ENCODE measurements at regions not wholly inside any gene's neighbourhood (a gene's known extent, or its start where the extent isn't known, plus 50 kb on each side); places are given as distances from the start of the nearest gene placed in this dataset.

DNA sequence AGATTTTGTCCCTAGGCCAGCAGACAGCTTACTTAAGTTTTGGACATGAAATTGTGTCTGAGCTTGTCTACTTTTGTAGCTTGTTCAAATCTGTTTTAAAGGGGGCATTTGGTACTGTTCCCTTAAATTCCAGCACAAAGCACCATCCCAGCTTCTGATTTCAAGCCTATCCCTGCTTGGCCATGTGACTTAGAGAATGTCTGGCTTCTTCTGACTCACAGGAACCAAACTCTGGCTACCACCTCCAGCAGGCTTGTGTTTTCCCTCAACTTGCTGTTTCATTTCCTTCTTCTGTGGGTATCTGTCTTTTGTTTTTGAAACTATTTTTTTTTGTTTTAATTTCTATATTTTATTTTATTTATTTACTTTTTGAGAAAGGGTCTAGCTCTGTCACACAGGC is 97.9 kb upstream of the FZD8 start:
- no peak overlapping the region for H3K4me3 ChIP-seq (ENCODE audit: low read depth in 1 of 2, low read length in 2 of 2)
- no peaks in the 10 kb centered on the region for H3K9me3 ChIP-seq (ENCODE audit: control insufficient read depth in 2 of 2, insufficient read depth in 1 of 2, low read depth in 1 of 2, low read length in 1 of 2)
- no peaks in the 10 kb centered on the region for H3K4me1 ChIP-seq (ENCODE audit: control insufficient read depth in 2 of 2, insufficient read depth in 2 of 2, low read length in 1 of 2)
- H3K36me3 ChIP-seq (ENCODE audit: control insufficient read depth in 2 of 2, insufficient read depth in 2 of 2, low read length in 1 of 2), result no peaks in the 10 kb centered on the region
- H3K27ac ChIP-seq (ENCODE audit: low read depth in 2 of 2, low read length in 1 of 2), result no peak overlapping the region
- H3K27me3 ChIP-seq (ENCODE audit: control insufficient read depth in 1 of 2, insufficient read depth in 2 of 2, low read length in 2 of 2), result no peaks in the 10 kb centered on the region

DNA sequence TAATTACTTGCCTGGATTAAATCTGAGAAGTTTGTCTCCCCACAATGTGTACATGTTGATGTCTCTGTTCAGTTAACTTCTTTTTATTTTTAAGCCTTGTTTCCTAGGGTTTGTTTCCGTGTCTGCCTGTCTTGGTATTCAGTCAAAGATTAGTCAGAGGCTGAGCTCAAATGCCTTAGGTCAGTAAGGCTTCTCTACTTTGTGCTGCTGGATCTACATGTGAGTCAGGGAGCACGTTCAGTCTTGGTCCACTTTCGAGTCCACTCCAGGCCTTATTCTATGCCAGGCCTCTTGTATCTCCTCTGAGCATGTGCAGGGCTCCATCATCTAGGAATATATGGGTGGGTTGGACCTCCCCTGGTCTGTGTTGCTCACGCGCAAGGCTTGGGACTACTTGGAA is 93.3 kb upstream of the FZD8 start:
- 78 to 81% methylated on average over 5 of the region's 5 CpGs for WGBS, 2 donors
- Histone ChIP-seq H3K4me3 (ENCODE audit: low read depth in 1 of 2, low read length in 2 of 2) (no peak overlapping the region), H3K27me3 (ENCODE audit: control insufficient read depth in 1 of 2, insufficient read depth in 2 of 2, low read length in 2 of 2) (no peaks in the 10 kb centered on the region)

DNA sequence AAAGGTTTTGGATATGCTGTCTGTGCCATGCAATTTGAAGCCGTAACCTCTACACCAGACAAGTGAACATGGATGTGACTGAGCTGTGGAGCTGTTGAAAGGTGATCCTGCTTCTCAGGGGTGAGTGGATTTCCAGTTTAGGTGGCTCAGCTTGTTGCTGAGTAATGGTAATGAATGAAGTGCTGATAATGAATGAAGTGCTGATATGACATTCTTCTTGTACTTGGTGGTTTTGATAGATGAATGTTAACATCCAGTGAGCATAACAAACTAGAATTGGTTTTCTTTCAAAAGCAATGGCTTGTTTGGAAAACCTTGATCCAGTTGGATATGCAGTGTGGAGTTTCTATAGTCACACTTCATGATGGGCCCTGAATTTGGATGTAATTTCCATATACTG is 89.7 kb upstream of the FZD8 start:
- WGBS, 2 donors, result 86 to 95% methylated on average over 1 of the region's 1 CpG
- no peaks in the 10 kb centered on the region for H3K9me3 ChIP-seq (ENCODE audit: control insufficient read depth in 2 of 2, insufficient read depth in 1 of 2, low read depth in 1 of 2, low read length in 1 of 2)
- no peak overlapping the region for H3K27ac ChIP-seq (ENCODE audit: low read depth in 2 of 2, low read length in 1 of 2)
- no peaks in the 10 kb centered on the region for H3K27me3 ChIP-seq (ENCODE audit: control insufficient read depth in 1 of 2, insufficient read depth in 2 of 2, low read length in 2 of 2)
- H3K36me3 ChIP-seq (ENCODE audit: control insufficient read depth in 2 of 2, insufficient read depth in 2 of 2, low read length in 1 of 2), result no peaks in the 10 kb centered on the region
- H3K4me1 ChIP-seq (ENCODE audit: control insufficient read depth in 2 of 2, insufficient read depth in 2 of 2, low read length in 1 of 2), result no peaks in the 10 kb centered on the region
- H3K4me3 ChIP-seq (ENCODE audit: low read depth in 1 of 2, low read length in 2 of 2), result no peak overlapping the region

More for the DNA sequence above, 93.3 kb upstream of the FZD8 start:
- no peaks in the 10 kb centered on the region for H3K36me3 ChIP-seq (ENCODE audit: control insufficient read depth in 2 of 2, insufficient read depth in 2 of 2, low read length in 1 of 2)
- H3K4me1 ChIP-seq (ENCODE audit: control insufficient read depth in 2 of 2, insufficient read depth in 2 of 2, low read length in 1 of 2), result no peaks in the 10 kb centered on the region
- no peaks in the 10 kb centered on the region for H3K9me3 ChIP-seq (ENCODE audit: control insufficient read depth in 2 of 2, insufficient read depth in 1 of 2, low read depth in 1 of 2, low read length in 1 of 2)
- no peak overlapping the region for H3K27ac ChIP-seq (ENCODE audit: low read depth in 2 of 2, low read length in 1 of 2)

DNA sequence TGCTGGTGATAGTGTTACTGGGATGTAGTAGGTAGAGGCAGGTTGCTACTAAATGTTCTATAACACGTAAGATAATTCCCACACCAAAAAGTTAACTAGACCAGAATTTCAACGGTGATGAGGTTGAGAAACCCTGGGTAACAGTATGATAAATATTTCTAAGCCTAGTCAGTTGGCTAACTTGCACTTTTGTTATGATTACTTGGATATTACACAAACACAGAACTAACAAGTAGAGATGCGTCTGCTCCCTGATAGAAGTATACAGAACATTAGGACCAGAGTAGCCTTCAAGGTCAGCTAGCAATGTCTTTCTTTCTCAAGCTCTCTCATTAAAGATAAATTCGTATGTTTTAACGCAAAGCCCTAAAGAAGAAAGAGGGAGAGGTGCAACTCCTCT is 86.2 kb upstream of the FZD8 start:
- Histone ChIP-seq H3K4me3 (ENCODE audit: low read depth in 1 of 2, low read length in 2 of 2) (no peak overlapping the region), H3K9me3 (ENCODE audit: control insufficient read depth in 2 of 2, insufficient read depth in 1 of 2, low read depth in 1 of 2, low read length in 1 of 2) (no peaks in the 10 kb centered on the region), H3K27ac (ENCODE audit: low read depth in 2 of 2, low read length in 1 of 2) (no peak overlapping the region), H3K27me3 (ENCODE audit: control insufficient read depth in 1 of 2, insufficient read depth in 2 of 2, low read length in 2 of 2) (no peaks in the 10 kb centered on the region), H3K4me1 (ENCODE audit: control insufficient read depth in 2 of 2, insufficient read depth in 2 of 2, low read length in 1 of 2) (no peaks in the 10 kb centered on the region), H3K36me3 (ENCODE audit: control insufficient read depth in 2 of 2, insufficient read depth in 2 of 2, low read length in 1 of 2) (no peaks in the 10 kb centered on the region)
- 63 to 64% methylated on average over 5 of the region's 5 CpGs for WGBS, 2 donors

DNA sequence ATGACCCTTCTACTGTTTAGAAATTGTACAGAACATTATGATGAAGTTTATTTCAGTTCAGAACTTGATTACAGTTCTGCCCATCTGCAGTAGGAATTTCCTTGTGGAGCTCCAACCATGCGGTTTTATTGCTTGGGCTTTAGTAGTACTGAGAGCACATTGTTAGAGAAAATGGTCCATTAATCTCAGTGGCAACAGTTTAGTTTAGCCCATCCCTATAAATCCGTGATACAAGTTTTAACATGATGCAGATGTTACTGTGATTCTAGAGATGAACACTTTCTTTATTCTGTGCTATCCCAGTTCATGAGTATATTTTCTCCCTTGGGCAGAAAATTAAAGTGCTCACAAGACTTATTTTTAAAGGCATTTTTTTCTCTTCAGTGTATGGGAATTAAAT is 84.8 kb upstream of the FZD8 start:
- no peak overlapping the region for H3K4me3 ChIP-seq (ENCODE audit: low read depth in 1 of 2, low read length in 2 of 2)
- no peaks in the 10 kb centered on the region for H3K9me3 ChIP-seq (ENCODE audit: control insufficient read depth in 2 of 2, insufficient read depth in 1 of 2, low read depth in 1 of 2, low read length in 1 of 2)
- no peak overlapping the region for H3K27ac ChIP-seq (ENCODE audit: low read depth in 2 of 2, low read length in 1 of 2)
- no peaks in the 10 kb centered on the region for H3K36me3 ChIP-seq (ENCODE audit: control insufficient read depth in 2 of 2, insufficient read depth in 2 of 2, low read length in 1 of 2)
- H3K4me1 ChIP-seq (ENCODE audit: control insufficient read depth in 2 of 2, insufficient read depth in 2 of 2, low read length in 1 of 2), result no peaks in the 10 kb centered on the region
- no peaks in the 10 kb centered on the region for H3K27me3 ChIP-seq (ENCODE audit: control insufficient read depth in 1 of 2, insufficient read depth in 2 of 2, low read length in 2 of 2)
- 25 to 33% methylated on average over 2 of the region's 2 CpGs for WGBS, 2 donors

DNA sequence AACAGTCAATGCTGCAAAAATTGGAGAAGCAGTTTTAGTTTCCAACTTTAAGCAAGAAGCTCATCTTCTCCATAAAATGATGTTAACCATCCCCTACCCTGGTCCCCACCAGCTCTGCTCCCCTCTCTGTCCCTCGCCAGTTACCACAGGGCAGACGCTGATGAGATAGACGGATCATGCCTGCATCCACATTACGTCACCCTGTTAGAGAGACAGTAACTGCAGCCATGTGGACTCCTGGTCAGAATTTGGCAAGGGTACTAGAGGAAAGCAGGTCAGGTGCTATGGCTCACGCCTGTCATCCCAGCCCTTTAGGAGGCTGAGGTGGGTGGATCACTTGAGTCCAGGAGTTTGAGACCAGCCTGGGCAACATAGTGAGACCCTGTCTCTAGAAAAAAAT is 81.9 kb upstream of the FZD8 start:
- H3K9me3 ChIP-seq (ENCODE audit: control insufficient read depth in 2 of 2, insufficient read depth in 1 of 2, low read depth in 1 of 2, low read length in 1 of 2), result no peaks in the 10 kb centered on the region
- H3K4me3 ChIP-seq (ENCODE audit: low read depth in 1 of 2, low read length in 2 of 2), result no peak overlapping the region
- 90 to 94% methylated on average over 5 of the region's 5 CpGs for WGBS, 2 donors

DNA sequence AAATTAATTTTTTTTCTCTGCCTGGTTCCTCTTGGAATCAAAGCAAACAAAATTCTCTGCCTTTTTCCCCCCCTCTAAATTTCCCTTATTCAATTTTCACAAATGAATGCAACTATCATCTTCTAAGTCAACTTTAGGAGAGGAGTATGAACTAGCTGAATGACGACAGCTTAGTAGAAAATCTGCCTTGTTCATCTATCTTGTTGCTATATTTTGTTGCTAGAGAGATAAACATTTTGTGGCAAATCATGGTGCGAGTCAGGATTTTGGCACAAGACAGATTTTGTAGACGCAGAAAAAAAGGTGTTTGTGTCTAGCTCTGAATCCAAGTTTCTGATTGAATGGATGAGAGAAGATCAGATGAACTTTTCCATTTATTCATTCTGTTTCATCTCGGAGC is 81.0 kb upstream of the FZD8 start:
- H3K27ac ChIP-seq (ENCODE audit: low read depth in 2 of 2, low read length in 1 of 2), result no peak overlapping the region
- H3K27me3 ChIP-seq (ENCODE audit: control insufficient read depth in 1 of 2, insufficient read depth in 2 of 2, low read length in 2 of 2), result no peaks in the 10 kb centered on the region
- H3K4me1 ChIP-seq (ENCODE audit: control insufficient read depth in 2 of 2, insufficient read depth in 2 of 2, low read length in 1 of 2), result no peaks in the 10 kb centered on the region
- no peaks in the 10 kb centered on the region for H3K9me3 ChIP-seq (ENCODE audit: control insufficient read depth in 2 of 2, insufficient read depth in 1 of 2, low read depth in 1 of 2, low read length in 1 of 2)
- H3K36me3 ChIP-seq (ENCODE audit: control insufficient read depth in 2 of 2, insufficient read depth in 2 of 2, low read length in 1 of 2), result no peaks in the 10 kb centered on the region
- 48 to 56% methylated on average over 4 of the region's 4 CpGs for WGBS, 2 donors
- no peak overlapping the region for H3K4me3 ChIP-seq (ENCODE audit: low read depth in 1 of 2, low read length in 2 of 2)

More for the DNA sequence above, 81.9 kb upstream of the FZD8 start:
- H3K27me3 ChIP-seq (ENCODE audit: control insufficient read depth in 1 of 2, insufficient read depth in 2 of 2, low read length in 2 of 2), result no peaks in the 10 kb centered on the region
- H3K27ac ChIP-seq (ENCODE audit: low read depth in 2 of 2, low read length in 1 of 2), result no peak overlapping the region
- H3K4me1 ChIP-seq (ENCODE audit: control insufficient read depth in 2 of 2, insufficient read depth in 2 of 2, low read length in 1 of 2), result no peaks in the 10 kb centered on the region
- H3K36me3 ChIP-seq (ENCODE audit: control insufficient read depth in 2 of 2, insufficient read depth in 2 of 2, low read length in 1 of 2), result no peaks in the 10 kb centered on the region

DNA sequence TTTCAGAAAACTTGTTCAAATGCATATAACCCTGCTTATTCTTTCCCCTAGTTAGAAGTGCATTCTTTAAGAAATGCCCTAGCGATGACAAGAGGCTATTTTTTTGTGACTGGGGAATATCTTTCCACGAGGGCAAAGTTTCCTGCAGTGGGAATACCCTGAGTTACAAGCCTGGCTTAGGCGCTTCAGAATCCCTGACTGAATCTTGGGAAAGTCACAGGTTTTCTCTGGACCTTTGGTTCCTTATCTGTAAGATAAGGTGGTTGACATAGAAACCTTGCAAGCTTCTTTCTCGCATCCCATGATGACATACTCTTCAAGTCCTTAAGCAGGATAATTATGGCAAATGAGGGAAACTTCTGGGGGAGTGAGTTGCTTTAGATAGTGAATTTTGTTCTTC is 80.5 kb upstream of the FZD8 start:
- Histone ChIP-seq H3K4me1 (ENCODE audit: control insufficient read depth in 2 of 2, insufficient read depth in 2 of 2, low read length in 1 of 2) (no peaks in the 10 kb centered on the region), H3K36me3 (ENCODE audit: control insufficient read depth in 2 of 2, insufficient read depth in 2 of 2, low read length in 1 of 2) (no peaks in the 10 kb centered on the region), H3K27me3 (ENCODE audit: control insufficient read depth in 1 of 2, insufficient read depth in 2 of 2, low read length in 2 of 2) (no peaks in the 10 kb centered on the region), H3K27ac (ENCODE audit: low read depth in 2 of 2, low read length in 1 of 2) (no peak overlapping the region), H3K9me3 (ENCODE audit: control insufficient read depth in 2 of 2, insufficient read depth in 1 of 2, low read depth in 1 of 2, low read length in 1 of 2) (no peaks in the 10 kb centered on the region), H3K4me3 (ENCODE audit: low read depth in 1 of 2, low read length in 2 of 2) (no peak overlapping the region)
- 68 to 88% methylated on average over 4 of the region's 4 CpGs for WGBS, 2 donors

DNA sequence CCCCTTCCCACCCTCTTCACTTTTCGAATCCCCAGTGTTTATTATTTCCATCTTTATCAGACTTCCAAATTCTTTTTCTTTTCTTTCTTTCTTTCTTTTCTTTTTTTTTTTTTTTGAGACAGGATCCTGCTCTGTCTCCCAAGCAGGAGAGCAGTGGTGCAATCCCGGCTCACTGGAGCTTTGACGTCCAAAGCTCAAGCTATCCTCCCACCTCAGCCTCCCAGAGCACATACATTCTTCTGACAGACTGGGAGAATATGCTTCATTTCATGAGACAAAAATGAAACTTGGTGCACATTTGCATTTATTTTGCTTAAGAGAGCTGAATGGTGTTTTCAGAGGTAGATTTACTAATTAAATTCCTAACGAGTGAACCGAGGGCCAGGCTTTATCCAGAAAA is 80.1 kb upstream of the FZD8 start:
- Histone ChIP-seq H3K27ac (ENCODE audit: low read depth in 2 of 2, low read length in 1 of 2) (no peak overlapping the region), H3K36me3 (ENCODE audit: control insufficient read depth in 2 of 2, insufficient read depth in 2 of 2, low read length in 1 of 2) (no peaks in the 10 kb centered on the region), H3K27me3 (ENCODE audit: control insufficient read depth in 1 of 2, insufficient read depth in 2 of 2, low read length in 2 of 2) (no peaks in the 10 kb centered on the region), H3K4me3 (ENCODE audit: low read depth in 1 of 2, low read length in 2 of 2) (no peak overlapping the region), H3K4me1 (ENCODE audit: control insufficient read depth in 2 of 2, insufficient read depth in 2 of 2, low read length in 1 of 2) (no peaks in the 10 kb centered on the region), H3K9me3 (ENCODE audit: control insufficient read depth in 2 of 2, insufficient read depth in 1 of 2, low read depth in 1 of 2, low read length in 1 of 2) (no peaks in the 10 kb centered on the region)
- WGBS, 2 donors, result 86 to 91% methylated on average over 5 of the region's 5 CpGs

DNA sequence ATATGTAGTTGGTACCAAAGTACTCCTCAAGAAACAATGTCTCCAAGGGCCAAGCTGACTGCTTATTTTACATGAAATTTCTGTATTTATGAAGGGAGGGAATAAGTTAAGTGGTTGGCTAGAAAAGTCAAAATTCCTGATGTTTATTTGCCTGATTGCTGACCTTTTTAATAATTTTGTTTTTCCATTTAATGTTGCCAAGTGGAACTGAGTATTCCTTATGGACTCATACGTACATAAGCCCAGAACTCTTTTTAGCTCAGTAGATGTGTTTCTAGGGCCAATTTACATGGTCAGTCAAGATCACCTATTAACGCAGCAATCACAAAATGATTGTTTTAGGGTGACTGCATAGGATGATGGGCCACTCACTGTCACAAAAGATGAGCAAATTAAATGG is 78.3 kb upstream of the FZD8 start:
- 88 to 89% methylated on average over 2 of the region's 2 CpGs for WGBS, 2 donors
- no peaks in the 10 kb centered on the region for H3K9me3 ChIP-seq (ENCODE audit: control insufficient read depth in 2 of 2, insufficient read depth in 1 of 2, low read depth in 1 of 2, low read length in 1 of 2)
- no peaks in the 10 kb centered on the region for H3K4me1 ChIP-seq (ENCODE audit: control insufficient read depth in 2 of 2, insufficient read depth in 2 of 2, low read length in 1 of 2)
- H3K4me3 ChIP-seq (ENCODE audit: low read depth in 1 of 2, low read length in 2 of 2), result no peak overlapping the region
- no peaks in the 10 kb centered on the region for H3K27me3 ChIP-seq (ENCODE audit: control insufficient read depth in 1 of 2, insufficient read depth in 2 of 2, low read length in 2 of 2)
- H3K27ac ChIP-seq (ENCODE audit: low read depth in 2 of 2, low read length in 1 of 2), result no peak overlapping the region
- H3K36me3 ChIP-seq (ENCODE audit: control insufficient read depth in 2 of 2, insufficient read depth in 2 of 2, low read length in 1 of 2), result no peaks in the 10 kb centered on the region
